ENCODE measurements at regions not wholly inside any gene's neighbourhood (a gene's known extent, or its start where the extent isn't known, plus 50 kb on each side); places are given as distances from the start of the nearest gene placed in this dataset.
"Not testable (repeated sequence)": the region's sequence is repeated elsewhere in the genome, so short reads cannot be mapped to it uniquely, and the experiment has no call there.

GRCh38 chr21:9046870-9047269, 1474.5 kb upstream of the TPTE start:
- not testable (repeated sequence) for H3K9me3 ChIP-seq (replicated peaks in 1 of 2; ENCODE audit: control insufficient read depth in 2 of 2, insufficient read depth in 1 of 2, low read depth in 1 of 2, low read length in 2 of 2); H3K4ac ChIP-seq (ENCODE audit: low read length); H3K9ac ChIP-seq (ENCODE audit: low read depth, low read length, poor library complexity)

GRCh38 chr21:9067515-9067914, 1453.9 kb upstream of the TPTE start:
- H2AFZ ChIP-seq (ENCODE audit: low read length); H3K4me3 ChIP-seq (ENCODE audit: low read length in 2 of 2); H3K27ac ChIP-seq (replicated peaks; ENCODE audit: low read length); H2BK12ac ChIP-seq (ENCODE audit: low read length); H4K91ac ChIP-seq (ENCODE audit: low read depth, low read length, poor library complexity); H3K36me3 ChIP-seq (replicated peaks in 1 of 2; ENCODE audit: control insufficient read depth in 2 of 2, insufficient read depth in 2 of 2, low read length in 2 of 2); H2BK5ac ChIP-seq (ENCODE audit: low read length); H3K23ac ChIP-seq (ENCODE audit: low read depth, low read length, poor library complexity); H4K8ac ChIP-seq (ENCODE audit: low read depth, low read length); DNase-seq (ENCODE audit: low spot score); H3K4me2 ChIP-seq (ENCODE audit: insufficient read depth, low read length, poor library complexity, severe bottlenecking); H3K79me1 ChIP-seq (ENCODE audit: low read depth, low read length); H3K14ac ChIP-seq (ENCODE audit: low read length); H2AK5ac ChIP-seq (ENCODE audit: low read depth, low read length); H2BK120ac ChIP-seq (ENCODE audit: low read depth, low read length); H3K27me3 ChIP-seq (ENCODE audit: control insufficient read depth in 3 of 3, insufficient read depth in 3 of 3, low read depth in 1 of 3, low read length in 3 of 3); H3K4me1 ChIP-seq (ENCODE audit: control insufficient read depth in 2 of 2, insufficient read depth in 1 of 2, low read depth in 1 of 2, low read length in 2 of 2); H2BK15ac ChIP-seq (ENCODE audit: low read length); H3K9ac ChIP-seq (ENCODE audit: low read depth, low read length, poor library complexity); H3K18ac ChIP-seq (ENCODE audit: low read length); H3K4ac ChIP-seq (ENCODE audit: low read length); H3K9me3 ChIP-seq (replicated peaks in 1 of 2; ENCODE audit: control insufficient read depth in 2 of 2, insufficient read depth in 1 of 2, low read depth in 1 of 2, low read length in 2 of 2): not testable (repeated sequence)
- WGBS, 2 donors (ENCODE audit: extremely low coverage in 2 of 2, insufficient read length in 2 of 2, insufficient replicate concordance in 1 of 2) = no CpG with 5 or more reads among the region's 6 CpGs

More at GRCh38 chr21:9046870-9047269, 1474.5 kb upstream of the TPTE start:
- not testable (repeated sequence) for H4K91ac ChIP-seq (ENCODE audit: low read depth, low read length, poor library complexity); H2AK5ac ChIP-seq (ENCODE audit: low read depth, low read length); H2AFZ ChIP-seq (ENCODE audit: low read length); H3K14ac ChIP-seq (ENCODE audit: low read length); H2BK120ac ChIP-seq (ENCODE audit: low read depth, low read length); DNase-seq (ENCODE audit: low spot score); H3K36me3 ChIP-seq (replicated peaks in 1 of 2; ENCODE audit: control insufficient read depth in 2 of 2, insufficient read depth in 2 of 2, low read length in 2 of 2); H2BK5ac ChIP-seq (ENCODE audit: low read length); H3K4me3 ChIP-seq (ENCODE audit: low read length in 2 of 2); H2BK15ac ChIP-seq (ENCODE audit: low read length); H2BK12ac ChIP-seq (ENCODE audit: low read length); H3K18ac ChIP-seq (ENCODE audit: low read length); H3K27ac ChIP-seq (replicated peaks; ENCODE audit: low read length); H3K27me3 ChIP-seq (ENCODE audit: control insufficient read depth in 3 of 3, insufficient read depth in 3 of 3, low read depth in 1 of 3, low read length in 3 of 3); H3K4me2 ChIP-seq (ENCODE audit: insufficient read depth, low read length, poor library complexity, severe bottlenecking); H4K8ac ChIP-seq (ENCODE audit: low read depth, low read length); H3K79me1 ChIP-seq (ENCODE audit: low read depth, low read length); H3K23ac ChIP-seq (ENCODE audit: low read depth, low read length, poor library complexity); H3K4me1 ChIP-seq (ENCODE audit: control insufficient read depth in 2 of 2, insufficient read depth in 1 of 2, low read depth in 1 of 2, low read length in 2 of 2)
- no CpG with 5 or more reads among the region's 14 CpGs for WGBS, 2 donors (ENCODE audit: extremely low coverage in 2 of 2, insufficient read length in 2 of 2, insufficient replicate concordance in 1 of 2)

- H3K27ac ChIP-seq (replicated peaks; ENCODE audit: low read length); H3K14ac ChIP-seq (ENCODE audit: low read length); H3K23ac ChIP-seq (ENCODE audit: low read depth, low read length, poor library complexity); H3K9ac ChIP-seq (ENCODE audit: low read depth, low read length, poor library complexity); H3K4me1 ChIP-seq (ENCODE audit: control insufficient read depth in 2 of 2, insufficient read depth in 1 of 2, low read depth in 1 of 2, low read length in 2 of 2); H3K4me3 ChIP-seq (ENCODE audit: low read length in 2 of 2); H2BK12ac ChIP-seq (ENCODE audit: low read length); H3K27me3 ChIP-seq (ENCODE audit: control insufficient read depth in 3 of 3, insufficient read depth in 3 of 3, low read depth in 1 of 3, low read length in 3 of 3); DNase-seq (ENCODE audit: low spot score); H2AK5ac ChIP-seq (ENCODE audit: low read depth, low read length); H2BK5ac ChIP-seq (ENCODE audit: low read length); H3K4me2 ChIP-seq (ENCODE audit: insufficient read depth, low read length, poor library complexity, severe bottlenecking); H2BK120ac ChIP-seq (ENCODE audit: low read depth, low read length); H2BK15ac ChIP-seq (ENCODE audit: low read length); H3K4ac ChIP-seq (ENCODE audit: low read length); H3K9me3 ChIP-seq (replicated peaks in 1 of 2; ENCODE audit: control insufficient read depth in 2 of 2, insufficient read depth in 1 of 2, low read depth in 1 of 2, low read length in 2 of 2); H3K79me1 ChIP-seq (ENCODE audit: low read depth, low read length); H4K91ac ChIP-seq (ENCODE audit: low read depth, low read length, poor library complexity); H2AFZ ChIP-seq (ENCODE audit: low read length); H3K36me3 ChIP-seq (replicated peaks in 1 of 2; ENCODE audit: control insufficient read depth in 2 of 2, insufficient read depth in 2 of 2, low read length in 2 of 2); H3K18ac ChIP-seq (ENCODE audit: low read length); H4K8ac ChIP-seq (ENCODE audit: low read depth, low read length): not testable (repeated sequence)
- WGBS, 2 donors (ENCODE audit: extremely low coverage in 2 of 2, insufficient read length in 2 of 2, insufficient replicate concordance in 1 of 2) = no CpG with 5 or more reads among the region's 11 CpGs
Measured at GRCh38 chr21:9068622-9069021, 1452.8 kb upstream of the TPTE start.

GRCh38 chr21:9070703-9071102, 1450.7 kb upstream of the TPTE start:
- not testable (repeated sequence) for H4K8ac ChIP-seq (ENCODE audit: low read depth, low read length); H3K23ac ChIP-seq (ENCODE audit: low read depth, low read length, poor library complexity); H4K91ac ChIP-seq (ENCODE audit: low read depth, low read length, poor library complexity); H2AFZ ChIP-seq (ENCODE audit: low read length); H3K18ac ChIP-seq (ENCODE audit: low read length); H2BK12ac ChIP-seq (ENCODE audit: low read length); H3K4me1 ChIP-seq (ENCODE audit: control insufficient read depth in 2 of 2, insufficient read depth in 1 of 2, low read depth in 1 of 2, low read length in 2 of 2); H3K14ac ChIP-seq (ENCODE audit: low read length); H3K27me3 ChIP-seq (ENCODE audit: control insufficient read depth in 3 of 3, insufficient read depth in 3 of 3, low read depth in 1 of 3, low read length in 3 of 3); H2AK5ac ChIP-seq (ENCODE audit: low read depth, low read length); DNase-seq (ENCODE audit: low spot score); H3K9ac ChIP-seq (ENCODE audit: low read depth, low read length, poor library complexity); H3K36me3 ChIP-seq (replicated peaks in 1 of 2; ENCODE audit: control insufficient read depth in 2 of 2, insufficient read depth in 2 of 2, low read length in 2 of 2); H3K27ac ChIP-seq (replicated peaks; ENCODE audit: low read length); H3K4me3 ChIP-seq (ENCODE audit: low read length in 2 of 2); H3K4ac ChIP-seq (ENCODE audit: low read length); H3K9me3 ChIP-seq (replicated peaks in 1 of 2; ENCODE audit: control insufficient read depth in 2 of 2, insufficient read depth in 1 of 2, low read depth in 1 of 2, low read length in 2 of 2); H3K4me2 ChIP-seq (ENCODE audit: insufficient read depth, low read length, poor library complexity, severe bottlenecking); H2BK5ac ChIP-seq (ENCODE audit: low read length); H3K79me1 ChIP-seq (ENCODE audit: low read depth, low read length); H2BK120ac ChIP-seq (ENCODE audit: low read depth, low read length); H2BK15ac ChIP-seq (ENCODE audit: low read length)
- WGBS, 2 donors (ENCODE audit: extremely low coverage in 2 of 2, insufficient read length in 2 of 2, insufficient replicate concordance in 1 of 2) = no CpG with 5 or more reads among the region's 23 CpGs
